ENCODE measurements at regions not wholly inside any gene's neighbourhood (a gene's known extent, or its start where the extent isn't known, plus 50 kb on each side); places are given as distances from the start of the nearest gene placed in this dataset.
"Not testable (repeated sequence)": the region's sequence is repeated elsewhere in the genome, so short reads cannot be mapped to it uniquely, and the experiment has no call there.

- no peak for DNase-seq
These were observed 286.1 kb downstream of the KCTD12 start for GRCh38 chr13:76600081-76600480.

GRCh38 chr13:76597868-76598267, 288.3 kb downstream of the KCTD12 start:
- no peak for DNase-seq

- peak; percentile 23 for DNase-seq
These were observed 290.0 kb downstream of the KCTD12 start for GRCh38 chr13:76596216-76596615.

GRCh38 chr13:76594435-76594834, 291.8 kb downstream of the KCTD12 start:
- DNase-seq = no peak

DNA sequence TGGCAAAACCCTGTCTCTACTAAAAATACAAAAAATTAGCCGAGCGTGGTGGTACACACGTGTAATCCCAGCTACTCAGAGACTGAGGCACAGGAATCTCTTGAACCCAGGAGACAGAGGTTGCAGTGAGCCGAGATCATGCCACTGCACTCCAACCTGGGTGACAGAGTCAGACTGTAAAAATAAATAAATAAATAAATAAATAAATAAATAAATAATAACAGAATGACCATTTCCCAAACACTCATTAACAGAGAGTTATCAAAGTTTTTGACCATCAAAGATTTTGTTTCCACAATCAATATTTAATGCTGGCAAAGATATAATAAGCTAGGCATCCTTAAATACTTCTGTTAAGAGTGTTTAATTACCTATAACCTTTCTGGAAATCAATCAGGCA, 299.4 kb downstream of the KCTD12 start:
- no peak for DNase-seq

DNA sequence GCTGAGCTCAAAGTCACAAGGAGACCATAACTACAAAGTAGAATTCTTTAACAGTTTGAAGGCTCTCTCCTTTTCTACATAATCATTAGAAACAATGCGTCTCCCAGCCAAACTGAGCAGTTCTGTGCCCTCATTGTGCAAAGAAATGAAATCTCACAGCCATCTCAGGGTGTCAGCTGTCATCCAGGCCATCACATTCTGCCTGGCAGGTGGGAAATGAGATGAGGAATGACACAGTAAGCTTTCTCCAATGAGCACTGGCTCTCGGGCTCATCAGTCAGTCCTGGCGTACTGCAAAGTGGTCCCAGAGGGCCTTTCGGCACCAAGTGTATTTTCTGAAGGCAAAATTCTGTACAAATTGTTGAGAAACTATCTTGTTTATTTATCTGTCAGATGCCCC, 306.5 kb downstream of the KCTD12 start:
- DNase-seq = no peak

DNA sequence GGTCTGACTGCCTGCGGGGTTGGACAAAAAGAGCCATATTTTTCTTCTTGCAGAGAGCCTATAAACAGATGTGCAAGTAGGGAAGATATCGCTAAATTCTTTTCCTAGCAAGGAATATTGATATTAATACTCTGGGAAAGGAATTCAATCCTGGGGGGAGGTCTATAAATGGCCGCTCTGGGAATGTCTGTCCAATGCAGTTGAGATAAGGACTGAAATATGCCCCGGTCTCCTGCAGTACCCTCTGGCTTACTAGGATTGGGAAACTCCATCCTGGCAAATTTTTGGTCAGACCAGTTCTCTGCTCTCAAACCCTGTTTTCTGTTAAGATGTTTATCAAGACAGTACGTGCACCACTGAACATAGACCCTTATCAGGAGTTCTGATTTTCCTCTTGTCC, 310.6 kb downstream of the KCTD12 start:
- DNase-seq = not testable (repeated sequence)

DNA sequence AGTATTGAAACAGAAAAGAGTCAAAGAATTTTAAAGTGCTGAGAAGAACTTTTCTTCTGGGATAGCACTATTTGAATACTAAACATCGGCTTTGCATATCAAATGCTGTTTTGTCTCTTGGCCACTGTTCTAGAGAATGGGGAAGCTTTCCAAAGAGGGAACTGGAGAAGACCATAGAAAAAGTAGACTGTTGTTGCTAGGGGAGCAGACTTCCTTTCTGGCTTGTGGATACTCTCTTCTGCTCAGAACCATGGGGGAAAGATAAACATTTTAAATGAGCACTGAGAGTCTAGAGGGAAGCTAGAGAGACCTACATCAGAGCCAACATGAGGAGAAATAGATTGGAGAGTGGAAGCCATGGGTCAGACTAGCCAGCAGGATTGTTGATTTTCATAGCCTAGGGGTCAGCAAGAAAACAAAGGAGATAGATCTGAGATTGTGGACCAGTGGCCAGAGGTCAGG, 315.7 kb downstream of the KCTD12 start:
- DNase-seq = no peak

DNA sequence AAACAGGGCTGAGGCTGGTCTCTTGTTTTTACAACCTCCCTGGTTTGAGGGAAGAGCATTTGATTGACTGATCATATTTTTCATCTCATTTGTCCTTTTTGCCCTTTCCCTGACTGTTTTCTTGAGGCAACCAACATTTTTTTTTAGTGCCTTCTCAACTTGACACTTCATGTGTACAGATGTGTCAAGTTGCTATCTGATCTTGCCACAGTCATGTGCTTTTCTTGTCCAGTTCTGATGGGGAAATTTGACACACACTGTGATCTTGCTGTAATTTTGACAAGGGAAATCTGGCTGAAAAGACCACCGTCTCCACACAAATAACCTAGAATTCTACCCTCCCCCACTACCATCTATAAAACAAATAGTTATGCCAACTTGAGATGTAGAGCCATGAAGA, 329.6 kb downstream of the KCTD12 start:
- DNase-seq = no peak

DNA sequence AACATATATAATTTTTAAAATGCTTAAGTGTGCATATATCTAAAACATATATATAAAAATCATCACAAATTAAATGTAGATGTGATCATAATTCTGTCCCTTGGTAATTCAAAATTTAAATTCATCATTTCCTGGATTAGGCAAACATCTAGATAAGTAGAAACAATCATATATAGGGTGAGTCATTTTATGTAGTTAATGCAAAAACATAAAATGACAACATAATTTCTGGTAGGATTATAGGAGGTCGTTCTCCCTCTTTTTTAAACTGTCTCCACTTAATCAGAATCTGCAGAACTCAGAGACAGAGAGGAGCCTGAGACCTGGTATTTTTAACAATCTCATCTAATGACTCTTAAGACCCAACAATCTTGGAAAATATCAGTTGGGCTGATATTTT, 333.4 kb downstream of the KCTD12 start:
- no peak for DNase-seq

GRCh38 chr13:76552041-76552772, 334.0 kb downstream of the KCTD12 start:
- no peak for DNase-seq

GRCh38 chr13:76542176-76542575, 344.0 kb downstream of the KCTD12 start:
- DNase-seq = no peak

DNA sequence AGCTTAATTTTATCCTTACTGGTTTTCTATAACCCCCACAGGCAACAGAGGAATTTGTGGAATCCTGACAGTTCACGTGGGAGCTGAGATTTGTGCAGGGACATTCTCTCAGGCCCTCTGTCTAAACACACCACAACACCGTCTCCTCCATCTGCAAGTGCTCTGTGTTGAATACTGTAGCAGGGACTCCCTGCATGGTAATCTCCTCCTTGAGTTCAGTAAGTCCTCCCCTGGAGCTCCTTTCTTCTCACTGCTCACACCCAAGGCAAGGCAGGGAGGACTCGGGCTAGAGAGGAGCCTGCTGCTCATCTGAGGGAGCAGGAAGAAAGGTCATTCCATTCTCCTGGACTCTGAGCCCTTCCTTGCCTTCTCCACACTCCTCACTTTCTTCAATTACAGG, 348.2 kb downstream of the KCTD12 start:
- DNase-seq = no peak

DNA sequence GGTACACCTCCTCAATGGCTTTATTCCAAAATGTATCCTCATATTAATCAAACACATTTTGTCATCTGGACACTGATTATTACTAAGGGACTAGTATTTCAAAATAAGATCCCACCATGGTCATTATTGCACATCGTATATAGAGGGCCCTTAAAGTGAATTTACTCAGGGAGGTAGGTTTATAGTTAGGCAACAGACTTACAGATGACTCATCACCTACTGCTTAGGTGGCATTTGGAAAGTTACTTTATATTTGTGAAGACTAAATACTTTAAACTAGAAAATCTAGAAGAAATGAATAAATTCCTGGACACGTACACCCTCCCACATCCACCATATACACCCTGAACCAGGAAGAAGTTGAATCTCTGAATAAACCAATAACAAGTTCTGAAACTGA, 353.0 kb downstream of the KCTD12 start:
- DNase-seq = no peak

DNA sequence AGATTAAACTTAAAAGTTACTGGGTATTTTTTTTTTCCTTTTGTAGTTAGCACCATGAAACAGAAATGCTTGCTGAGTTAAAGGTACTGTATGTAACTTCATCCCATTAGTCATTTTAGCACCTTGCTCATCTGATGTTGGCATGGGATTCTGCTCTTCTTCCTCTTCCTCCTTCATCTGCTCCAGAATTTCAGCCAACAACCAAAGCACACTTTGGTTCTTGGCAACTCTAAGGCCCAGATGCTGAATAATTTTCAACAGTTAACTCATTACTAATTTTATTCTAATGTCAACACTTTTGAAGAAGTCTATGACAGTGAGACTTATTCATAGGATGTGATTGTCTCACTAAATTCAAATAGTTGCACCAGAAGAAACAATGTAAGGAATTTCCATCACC, 359.2 kb downstream of the KCTD12 start:
- peak; percentile 3 for DNase-seq

DNA sequence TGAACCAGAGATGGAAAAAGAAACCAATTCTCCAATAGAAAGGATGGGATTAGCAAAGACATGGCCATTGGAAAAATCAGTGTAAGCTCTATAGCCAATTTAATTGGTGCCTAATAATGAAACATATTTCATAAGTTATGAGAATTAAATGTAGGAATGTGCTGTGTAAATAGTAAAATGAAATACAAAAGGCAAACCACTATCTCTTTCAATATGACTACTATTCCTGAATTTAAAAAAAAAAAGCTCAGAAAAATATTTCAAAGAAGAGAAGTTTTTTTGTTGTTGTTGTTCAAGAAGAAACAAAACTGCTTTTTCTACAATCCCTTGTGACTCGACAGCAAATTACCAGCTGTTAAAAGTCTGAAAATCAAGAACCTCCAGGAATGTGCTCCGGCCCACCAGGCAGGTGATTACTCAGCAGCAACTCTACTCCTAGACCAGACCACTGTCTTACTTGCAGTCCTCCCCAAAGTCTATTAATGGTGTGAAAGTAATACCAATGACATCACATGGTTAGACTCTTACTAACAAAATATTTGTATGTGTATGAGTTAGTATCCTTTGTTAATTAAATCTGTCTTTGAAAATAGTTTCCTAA, 362.4 kb downstream of the KCTD12 start:
- DNase-seq = peak; percentile 2

GRCh38 chr13:76522083-76522755, 364.0 kb downstream of the KCTD12 start:
- peak; percentile 15 for DNase-seq

- DNase-seq = no peak
These were observed 366.5 kb downstream of the KCTD12 start for GRCh38 chr13:76519685-76520084.

DNA sequence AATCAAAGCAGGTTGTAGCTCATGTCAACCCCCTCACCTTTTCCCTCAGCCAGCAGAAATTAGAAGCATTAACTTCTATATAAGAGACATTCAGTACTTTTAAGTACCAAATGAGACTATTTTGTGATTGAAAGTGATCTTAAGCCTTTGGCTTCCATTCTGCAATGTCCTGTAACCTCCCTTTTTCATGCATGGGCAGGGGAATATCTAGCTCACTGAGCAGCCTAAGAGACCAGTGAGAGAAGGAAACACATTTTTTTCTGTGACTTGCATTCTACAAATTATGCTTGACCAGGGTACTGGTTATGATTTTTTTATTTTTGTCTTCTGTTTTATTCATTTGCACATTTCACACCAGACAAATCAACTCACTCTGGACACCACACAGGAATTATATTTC, 369.6 kb downstream of the KCTD12 start:
- no peak for DNase-seq

- peak; percentile 68 for DNase-seq
These were observed 370.2 kb downstream of the KCTD12 start for GRCh38 chr13:76516013-76516412.

- peak; percentile 84 for DNase-seq
These were observed 373.5 kb downstream of the KCTD12 start for GRCh38 chr13:76512721-76513145.

GRCh38 chr13:76505437-76505836, 380.8 kb downstream of the KCTD12 start:
- no peak for DNase-seq

DNA sequence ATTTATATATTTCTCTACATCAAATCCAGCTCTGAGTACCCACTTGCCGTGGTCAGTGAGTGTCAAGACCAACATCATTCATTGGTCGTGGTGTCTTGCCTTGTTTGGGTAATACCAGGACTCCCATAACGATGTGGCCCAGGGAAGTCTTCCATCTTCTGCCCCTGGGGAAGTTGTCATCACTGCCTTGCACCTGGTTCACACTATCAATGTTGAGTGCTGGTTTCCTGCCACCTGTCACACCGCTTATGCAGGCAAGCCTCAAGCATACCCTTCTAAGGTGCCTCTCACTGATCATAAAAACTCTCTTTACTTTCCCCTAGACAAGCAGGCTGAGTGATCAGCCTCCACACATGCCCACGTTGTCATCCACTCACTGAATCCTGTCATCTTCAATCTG, 382.4 kb downstream of the KCTD12 start:
- DNase-seq = no peak

DNA sequence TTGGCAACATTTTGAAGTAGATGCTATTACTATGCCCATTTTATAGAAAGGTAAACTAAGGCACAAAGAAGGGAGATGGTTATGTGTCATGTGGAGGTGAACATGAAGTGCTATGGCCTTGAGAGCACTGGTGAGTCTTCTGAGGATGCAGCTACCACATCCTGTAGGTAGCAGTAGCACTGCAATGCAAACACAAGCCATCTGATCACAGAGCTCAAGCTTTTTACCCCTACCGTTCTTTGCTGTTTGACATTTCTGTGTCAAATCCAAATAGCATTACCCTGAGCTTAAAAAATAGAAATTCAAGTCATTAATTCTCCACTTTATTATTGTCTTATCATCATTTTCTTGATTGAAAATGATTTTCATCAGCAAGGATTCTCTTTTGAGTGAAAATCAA, 382.9 kb downstream of the KCTD12 start:
- no peak for DNase-seq

Measured in fibroblast of skin of right quadriceps (primary cell).